ENCODE measurements at regions not wholly inside any gene's neighbourhood (a gene's known extent, or its start where the extent isn't known, plus 50 kb on each side); places are given as distances from the start of the nearest gene placed in this dataset.

DNA sequence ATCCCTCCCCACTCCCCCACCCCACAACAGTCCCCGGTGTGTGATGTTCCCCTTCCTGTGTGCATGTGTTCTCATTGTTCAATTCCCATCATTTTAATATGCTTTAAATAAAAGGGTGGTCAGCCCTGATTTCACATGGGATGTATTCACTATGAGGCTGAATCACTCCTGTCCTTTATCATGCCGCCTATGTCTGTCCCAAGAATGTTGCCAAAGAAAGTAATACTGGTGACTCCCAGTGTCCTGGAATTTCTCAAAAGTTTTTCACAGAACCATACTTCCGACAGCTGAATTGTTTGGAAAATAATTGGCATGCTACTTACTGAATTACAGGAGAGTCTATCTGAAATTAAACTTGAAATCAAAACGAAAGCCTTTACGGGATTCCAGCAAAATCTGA, 217.7 kb downstream of the HAO1 start:
- ChIA-PET POLR2A (no interaction called here), CTCF (no interaction called here)

DNA sequence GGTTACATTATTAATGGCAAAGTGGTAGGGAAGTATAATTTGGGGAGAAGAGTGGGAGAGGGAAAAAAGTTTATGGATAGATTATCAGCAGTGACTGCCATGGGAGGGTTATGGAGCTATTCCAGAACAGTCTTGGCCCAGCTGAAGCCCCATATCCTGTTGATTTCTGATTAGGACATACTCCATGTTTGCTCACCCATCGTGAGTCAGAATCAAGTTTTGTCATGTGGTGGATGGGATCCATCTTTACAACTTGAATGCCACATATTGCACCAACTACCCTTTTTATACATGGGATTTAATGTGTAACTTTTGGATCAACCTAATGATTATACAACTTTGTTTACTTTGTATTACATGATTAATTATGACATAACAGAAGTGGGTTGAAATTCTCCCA, 217.0 kb downstream of the HAO1 start:
- POLR2A ChIA-PET, result no interaction called here
- CTCF ChIA-PET, result no interaction called here

DNA sequence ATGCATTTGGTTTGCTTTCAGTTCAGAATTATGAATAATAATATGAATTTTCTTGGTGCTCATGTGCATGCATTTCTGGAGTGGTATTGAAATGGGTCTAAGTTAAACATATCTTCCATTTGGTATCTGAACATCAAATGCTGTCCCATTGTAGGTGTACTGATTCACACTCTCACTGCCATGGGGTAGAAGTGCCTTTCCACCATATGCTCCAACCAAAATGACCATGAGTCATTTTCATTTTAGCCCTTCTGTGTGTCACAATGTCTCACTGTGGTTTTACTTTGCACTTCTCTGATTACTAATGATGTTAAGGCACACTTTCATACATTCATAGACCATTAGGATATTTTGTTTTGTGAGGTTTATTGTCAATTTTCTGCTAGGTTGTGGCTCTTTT, 211.9 kb downstream of the HAO1 start:
- POLR2A ChIA-PET, result no interaction called here
- CTCF ChIA-PET, result no interaction called here

DNA sequence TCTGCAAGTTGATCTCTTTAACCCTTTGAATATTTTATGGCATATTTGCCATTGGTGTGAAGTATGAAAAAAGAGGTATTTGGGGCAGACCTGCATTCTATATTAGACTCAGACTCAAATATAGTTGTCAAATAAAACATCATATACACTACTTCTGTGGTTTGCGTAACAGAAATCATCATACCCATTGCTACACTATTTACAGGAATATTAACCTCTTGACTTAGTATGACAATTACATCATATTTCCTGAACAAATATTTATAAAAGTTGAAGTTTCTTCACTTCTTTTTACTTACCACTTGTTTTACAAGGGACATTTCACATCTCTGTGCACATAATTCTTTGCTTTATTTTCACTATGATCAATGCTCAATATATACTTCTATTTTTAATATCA, 206.0 kb downstream of the HAO1 start:
- CTCF ChIA-PET, result no interaction called here
- POLR2A ChIA-PET, result no interaction called here

DNA sequence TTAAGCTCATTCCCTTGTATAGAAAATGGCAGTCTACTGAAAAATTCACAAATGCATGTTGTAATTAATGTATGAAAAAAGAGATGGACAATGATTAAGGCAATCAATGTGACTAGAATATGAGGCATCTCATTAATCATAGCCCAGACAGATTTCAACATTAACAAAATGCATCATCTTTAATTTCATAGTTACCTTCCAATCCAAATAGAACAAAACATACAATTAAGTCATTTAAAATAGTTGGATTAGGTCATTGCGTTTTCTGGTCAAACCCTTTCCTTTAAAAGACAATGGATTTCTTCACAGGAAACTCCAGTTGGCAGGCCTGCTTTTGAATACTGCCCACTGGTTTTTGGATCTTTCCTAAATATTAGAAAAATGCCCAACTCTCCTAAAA, 203.9 kb downstream of the HAO1 start:
- ChIA-PET POLR2A (no interaction called here), CTCF (no interaction called here)

DNA sequence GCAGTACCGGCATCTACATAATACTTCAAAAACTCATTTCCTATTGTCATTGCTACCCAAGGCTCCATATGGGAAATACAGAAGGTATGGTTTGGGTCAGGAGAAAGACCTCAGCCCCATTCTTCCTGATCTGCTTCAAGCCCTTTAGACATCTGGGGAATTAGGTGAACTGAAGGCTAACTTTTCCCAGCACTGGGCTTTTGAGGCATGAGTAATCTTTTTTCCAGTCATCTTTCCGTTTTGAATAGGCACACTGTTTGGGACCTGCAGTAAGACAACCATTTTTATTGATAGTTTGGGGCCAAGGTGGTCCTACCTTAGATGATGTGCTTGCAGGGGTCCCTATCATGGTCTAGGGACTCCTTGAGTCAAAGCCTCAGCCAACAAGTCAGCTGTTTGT, 198.4 kb downstream of the HAO1 start:
- CTCF ChIA-PET, result no interaction called here
- POLR2A ChIA-PET, result no interaction called here

DNA sequence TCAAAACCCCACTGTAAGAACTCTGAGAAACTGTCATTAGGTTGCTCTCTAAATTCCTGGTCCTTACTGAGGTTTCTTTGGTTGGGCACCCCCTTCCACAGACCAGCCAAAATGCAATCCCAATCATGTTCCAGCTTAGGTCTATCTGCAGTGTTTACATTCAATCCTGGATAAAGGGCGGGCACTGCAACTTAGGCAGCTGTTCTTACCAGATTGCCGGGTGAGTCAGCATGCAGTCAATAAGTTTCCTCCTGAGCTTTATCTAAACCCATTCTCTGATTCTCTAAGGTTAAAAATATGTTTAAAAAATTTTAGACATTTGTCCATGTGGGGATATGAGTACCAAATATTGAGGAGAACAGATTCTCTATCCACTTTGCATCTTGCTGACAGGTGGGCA, 197.8 kb downstream of the HAO1 start:
- ChIA-PET CTCF (no interaction called here), POLR2A (no interaction called here)

DNA sequence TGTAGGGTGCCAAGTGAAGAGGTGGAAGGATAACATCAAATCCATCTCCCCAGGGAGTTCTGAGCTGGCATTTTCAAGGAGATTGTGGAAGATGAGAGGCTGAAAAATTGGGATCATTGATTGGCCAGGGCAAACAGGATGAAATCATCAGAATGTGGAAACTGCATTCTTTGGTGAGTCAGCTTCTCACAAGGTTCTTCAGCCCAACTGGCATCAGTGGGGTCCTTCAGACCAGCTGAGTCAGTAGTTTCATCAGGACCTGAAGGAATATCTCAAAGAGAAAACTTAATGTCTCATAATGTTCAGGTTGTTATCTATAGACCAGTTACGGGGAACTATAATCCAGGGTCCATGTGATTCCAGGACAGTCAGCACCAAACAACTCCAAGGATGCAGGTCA, 195.8 kb downstream of the HAO1 start:
- ChIA-PET POLR2A (no interaction called here), CTCF (no interaction called here)

DNA sequence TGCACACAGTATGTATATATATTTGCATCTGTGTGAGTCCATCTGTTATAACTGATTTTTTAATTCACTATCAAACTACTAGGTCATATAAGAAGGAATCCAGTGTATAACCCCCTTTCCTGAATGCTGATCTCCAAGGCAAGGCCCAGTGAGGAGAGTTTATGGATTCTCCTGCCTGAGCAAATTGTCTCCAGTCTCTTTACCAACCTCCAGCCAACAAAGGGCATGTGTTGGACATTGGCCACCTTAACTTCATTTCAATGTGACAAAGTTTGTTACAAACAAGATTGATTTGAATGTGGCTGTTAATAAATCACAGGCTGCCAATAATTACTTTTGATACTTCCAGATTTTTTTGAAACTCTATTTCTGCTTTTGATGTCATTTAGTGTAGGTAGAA, 191.6 kb downstream of the HAO1 start:
- CTCF ChIA-PET, result no interaction called here

DNA sequence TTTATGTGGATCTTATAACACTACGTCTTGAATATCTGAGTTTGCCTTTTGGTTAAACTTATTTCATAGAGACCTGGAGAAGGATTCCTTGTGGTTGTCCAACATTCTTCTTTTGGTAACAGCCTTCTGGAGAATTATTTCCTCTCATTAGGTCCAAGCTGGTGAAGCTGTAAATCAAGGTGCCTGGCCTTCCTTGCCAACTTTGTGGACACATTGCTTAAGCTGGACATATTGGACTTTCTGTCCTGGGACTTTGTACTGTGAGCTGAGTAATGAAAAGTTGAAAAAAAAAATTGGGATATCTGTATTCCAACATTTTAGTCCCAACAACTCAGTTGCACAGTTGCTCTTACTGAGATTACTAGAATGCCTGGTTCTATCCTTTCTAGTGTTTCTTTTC, 186.2 kb downstream of the HAO1 start:
- POLR2A ChIA-PET, result no interaction called here
- CTCF ChIA-PET, result no interaction called here

More for the DNA sequence above, 191.6 kb downstream of the HAO1 start:
- POLR2A ChIA-PET, result no interaction called here

DNA sequence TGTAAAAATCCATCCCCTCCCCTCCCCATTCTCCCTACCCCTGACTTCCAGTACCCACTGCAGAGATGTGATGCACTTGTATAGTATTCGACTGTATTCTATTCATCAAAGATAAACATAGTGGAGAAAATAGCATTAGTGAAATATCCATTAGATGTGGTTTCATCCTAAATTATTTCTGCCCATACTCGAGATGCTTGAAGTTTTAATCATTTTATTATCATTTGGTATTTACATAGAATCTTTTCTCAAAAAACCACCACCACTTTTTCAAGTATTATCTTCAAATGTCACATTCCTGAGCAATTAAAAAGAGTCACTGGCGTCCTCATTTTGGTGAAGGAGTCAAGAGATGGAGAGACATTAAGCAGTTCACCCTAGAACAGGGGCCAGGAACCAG, 181.9 kb downstream of the HAO1 start:
- POLR2A ChIA-PET, result no interaction called here
- CTCF ChIA-PET, result no interaction called here

DNA sequence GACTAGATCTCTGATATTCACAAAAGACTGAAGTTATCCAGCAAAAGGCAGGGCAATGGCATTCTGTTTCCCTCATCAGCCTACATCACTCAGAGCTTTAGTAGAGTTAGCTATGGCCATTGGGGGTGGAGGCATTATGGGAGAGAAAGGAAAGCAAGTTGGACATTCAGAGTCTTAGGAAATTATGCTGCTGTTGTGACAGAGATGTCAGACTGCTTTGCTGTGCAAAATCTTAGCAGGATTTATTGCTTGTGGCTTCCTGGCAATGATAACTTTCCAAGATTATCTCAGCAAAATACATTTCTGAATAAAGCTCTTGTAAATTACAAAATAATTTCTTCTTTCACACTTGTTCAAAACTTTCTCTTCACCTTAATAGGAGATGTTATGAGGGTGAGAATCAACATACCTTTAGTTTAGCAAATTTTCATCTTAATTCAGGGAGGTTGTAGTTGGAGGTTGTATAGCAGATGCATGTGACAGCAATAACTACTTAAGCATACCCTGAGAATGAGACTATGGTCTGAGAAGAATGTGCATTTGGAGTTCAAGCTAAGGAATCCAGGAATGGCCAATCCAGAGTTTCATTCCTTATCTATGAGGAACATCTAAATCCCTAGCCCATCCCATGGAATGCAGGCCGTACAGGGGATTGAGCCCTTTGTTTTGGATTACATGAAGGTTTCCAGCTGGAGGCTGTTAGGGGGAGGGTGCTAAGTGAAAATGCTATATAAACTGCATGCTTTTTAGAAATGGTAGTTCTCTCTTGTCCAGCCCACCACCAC, 179.8 kb downstream of the HAO1 start:
- POLR2A ChIA-PET, result no interaction called here

DNA sequence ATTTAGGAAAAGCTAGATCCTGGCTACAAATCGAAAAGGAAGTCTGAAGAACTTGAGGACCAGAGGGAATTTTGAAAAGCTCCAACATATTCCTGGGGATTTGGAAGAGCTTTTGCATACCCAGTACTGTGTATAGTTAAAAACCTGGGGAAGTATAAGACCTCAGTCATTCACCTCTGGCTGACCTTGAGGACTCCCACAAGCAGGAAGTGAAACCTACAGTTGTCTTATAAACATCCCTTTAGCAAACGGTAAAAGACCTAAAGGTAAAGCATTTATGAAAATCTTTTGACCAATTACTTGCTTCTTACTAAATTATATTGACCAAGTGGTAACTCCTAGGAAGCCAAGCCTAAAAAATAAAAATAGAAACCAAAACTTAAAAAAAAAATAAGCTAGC, 175.0 kb downstream of the HAO1 start:
- CTCF ChIA-PET, result no interaction called here
- POLR2A ChIA-PET, result no interaction called here

More for the DNA sequence above, 179.8 kb downstream of the HAO1 start:
- CTCF ChIA-PET, result no interaction called here

DNA sequence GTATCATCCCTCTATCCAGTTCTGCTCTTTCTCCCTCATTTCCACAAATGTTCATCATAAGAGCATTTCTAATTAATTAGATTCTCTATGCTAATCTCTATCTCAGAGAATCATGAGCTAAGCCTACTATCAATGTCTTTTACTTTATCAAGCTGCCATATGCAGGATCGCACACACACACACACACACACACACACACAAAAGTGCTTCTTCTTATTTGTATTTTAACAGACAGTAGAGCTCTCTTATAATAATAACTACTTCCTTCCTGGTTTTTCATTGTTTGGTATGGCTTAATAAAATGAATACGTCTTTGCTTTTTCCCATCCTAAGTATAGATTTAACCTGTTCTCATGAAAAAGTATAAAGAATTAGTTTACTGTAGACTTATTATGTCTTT, 170.2 kb downstream of the HAO1 start:
- ChIA-PET POLR2A (no interaction called here), CTCF (no interaction called here)

DNA sequence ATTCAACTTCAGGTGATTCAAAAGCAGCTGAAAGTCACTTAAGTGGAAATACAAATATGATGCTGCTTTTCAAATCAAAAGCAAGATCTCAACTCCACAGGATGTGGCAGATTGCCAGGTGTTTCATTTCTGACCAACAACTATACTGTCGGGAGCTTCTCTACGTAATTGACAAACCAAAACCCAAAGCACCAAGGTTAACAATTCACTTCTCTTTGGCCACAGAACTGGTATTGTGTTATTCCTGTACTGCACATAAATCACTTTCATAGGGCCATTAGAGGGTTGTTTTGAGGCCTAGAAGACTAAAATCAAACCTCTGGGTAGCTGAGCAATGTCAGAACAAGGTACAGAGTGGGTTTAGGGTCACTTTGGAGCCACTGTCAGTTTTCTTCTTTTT, 169.7 kb downstream of the HAO1 start:
- CTCF ChIA-PET, result no interaction called here
- POLR2A ChIA-PET, result no interaction called here

DNA sequence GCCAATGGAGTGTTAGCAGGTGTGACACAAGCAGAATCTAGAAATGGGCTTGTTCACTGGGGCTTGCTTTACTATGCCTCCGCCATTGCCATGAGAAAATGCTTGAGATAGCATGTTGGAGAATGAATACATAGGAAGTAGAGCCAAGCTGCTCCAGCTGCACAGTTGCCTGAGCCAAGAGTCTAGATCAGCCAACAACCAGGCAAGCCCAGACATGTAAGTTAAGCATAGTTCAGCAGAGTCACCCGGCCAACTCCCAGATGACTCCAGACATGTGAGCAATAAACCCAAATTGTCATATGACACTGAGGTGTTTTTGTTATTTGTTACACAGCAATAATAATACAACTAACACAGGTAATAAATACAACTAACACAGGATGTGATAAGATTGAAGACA, 167.9 kb downstream of the HAO1 start:
- POLR2A ChIA-PET, result no interaction called here
- CTCF ChIA-PET, result no interaction called here

DNA sequence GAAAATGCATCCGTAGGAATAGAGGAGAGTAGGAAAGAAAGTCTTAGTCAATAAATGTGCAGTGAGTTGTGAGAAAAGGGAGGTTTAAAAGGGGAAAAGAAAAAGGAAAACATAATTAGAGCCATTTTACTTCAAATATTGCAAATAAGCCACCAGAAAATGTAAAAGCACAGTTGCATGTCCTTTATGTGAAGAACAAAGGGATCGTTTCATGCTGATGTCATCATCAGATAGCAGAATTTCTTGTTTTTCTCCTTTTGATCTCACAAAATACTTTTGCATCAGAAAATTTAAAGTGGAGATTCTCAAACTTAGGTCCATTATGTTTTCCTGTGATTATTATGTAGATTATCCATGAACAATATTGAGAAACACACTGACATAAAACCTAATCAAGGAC, 166.7 kb downstream of the HAO1 start:
- CTCF ChIA-PET, result no interaction called here

DNA sequence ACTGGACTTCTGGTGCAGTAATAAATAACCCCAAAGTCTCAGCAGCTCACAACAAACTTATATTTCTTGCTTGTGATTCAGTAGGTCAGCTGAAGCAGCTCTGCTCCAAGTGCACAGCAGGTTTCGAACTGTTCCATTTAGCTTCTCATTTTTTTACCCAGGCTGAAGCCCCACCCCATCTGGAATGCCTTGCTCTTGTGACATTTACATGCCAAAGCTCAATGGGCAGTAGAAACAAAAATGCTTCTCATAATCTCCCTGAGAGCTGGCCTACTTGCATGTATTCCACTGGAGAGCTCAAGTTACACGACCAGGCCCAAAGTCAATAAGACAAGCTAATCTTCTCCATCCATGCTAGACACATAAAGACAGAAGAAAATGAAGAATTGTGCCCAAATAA, 165.2 kb downstream of the HAO1 start:
- POLR2A ChIA-PET, result interaction anchor here (0.7 kb wide), 1 partner anchor 205 kb away, joined by 3 read pairs; no protein-coding TSS in a partner anchor
- CTCF ChIA-PET, result no interaction called here

More for the DNA sequence above, 166.7 kb downstream of the HAO1 start:
- POLR2A ChIA-PET, result no interaction called here

DNA sequence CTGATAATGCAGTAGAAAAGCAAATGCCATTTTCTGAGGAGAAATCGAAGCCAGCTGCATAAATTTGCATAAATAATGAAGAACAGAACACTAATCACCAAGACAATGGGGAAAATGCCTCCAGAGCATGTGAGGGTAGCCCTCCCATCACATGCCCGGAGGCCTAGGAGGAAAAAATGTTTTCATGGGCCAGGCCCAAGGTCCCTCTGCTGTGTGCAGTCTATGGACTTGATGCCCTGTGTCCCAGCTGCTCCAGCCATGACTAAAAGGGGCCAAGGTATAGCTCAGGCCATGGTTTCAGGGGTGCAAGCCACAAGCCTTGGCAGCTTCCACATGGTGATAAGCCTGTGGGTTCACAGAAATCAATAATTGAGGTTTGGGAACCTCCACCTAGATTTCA, 164.1 kb downstream of the HAO1 start:
- CTCF ChIA-PET, result no interaction called here
- POLR2A ChIA-PET, result no interaction called here

DNA sequence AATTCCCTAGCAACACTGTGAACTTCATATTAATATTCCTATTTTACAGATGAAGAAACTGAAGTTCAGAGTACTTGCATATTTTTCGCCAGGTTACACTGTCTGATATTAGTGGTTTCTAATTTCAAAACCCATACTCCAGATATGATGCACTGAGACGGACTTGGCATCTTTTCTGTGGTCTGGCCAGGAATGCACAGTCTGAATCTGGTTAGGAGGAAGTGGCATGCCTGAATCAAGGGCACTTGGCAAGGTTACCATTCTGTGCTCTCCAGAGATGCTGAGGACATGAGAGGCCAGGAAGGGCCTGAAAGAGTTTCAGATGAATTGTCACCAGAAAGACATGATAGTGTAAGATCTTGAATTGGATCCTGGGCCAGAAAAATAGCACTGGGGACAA, 150.1 kb downstream of the HAO1 start:
- ChIA-PET POLR2A (no interaction called here), CTCF (no interaction called here)

DNA sequence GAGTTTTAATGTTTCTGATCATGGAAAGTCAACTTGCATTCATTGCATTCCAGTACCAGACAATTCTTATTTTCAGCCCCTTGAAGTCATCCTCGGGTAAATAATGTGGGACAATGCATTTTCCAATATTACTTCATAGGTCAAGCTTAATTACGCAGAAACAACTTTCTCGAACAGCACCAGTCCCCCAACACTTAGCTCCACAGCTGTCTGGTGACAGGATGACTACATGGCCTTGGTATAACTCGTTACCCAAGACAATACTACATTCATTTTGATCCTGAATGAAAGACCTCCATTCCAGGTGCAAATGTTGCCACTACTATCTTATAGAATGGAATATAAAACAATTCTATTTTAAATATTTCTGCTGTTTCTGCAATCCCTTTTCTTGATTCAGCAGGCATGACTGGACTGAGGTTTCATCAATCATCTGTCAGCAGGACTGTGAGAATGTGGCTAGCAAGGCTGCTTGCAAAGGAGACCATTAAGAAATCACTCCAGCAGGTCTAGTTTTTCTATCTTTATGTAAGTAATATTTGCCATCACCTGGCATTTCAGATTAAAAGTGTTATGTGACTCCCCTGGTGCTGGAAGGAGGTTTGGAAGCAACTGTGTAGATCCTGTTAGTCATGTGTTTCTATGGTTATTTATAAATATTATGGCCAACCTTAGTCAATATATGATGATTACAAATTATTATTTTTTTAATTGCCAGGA, 147.9 kb downstream of the HAO1 start:
- POLR2A ChIA-PET, result no interaction called here

DNA sequence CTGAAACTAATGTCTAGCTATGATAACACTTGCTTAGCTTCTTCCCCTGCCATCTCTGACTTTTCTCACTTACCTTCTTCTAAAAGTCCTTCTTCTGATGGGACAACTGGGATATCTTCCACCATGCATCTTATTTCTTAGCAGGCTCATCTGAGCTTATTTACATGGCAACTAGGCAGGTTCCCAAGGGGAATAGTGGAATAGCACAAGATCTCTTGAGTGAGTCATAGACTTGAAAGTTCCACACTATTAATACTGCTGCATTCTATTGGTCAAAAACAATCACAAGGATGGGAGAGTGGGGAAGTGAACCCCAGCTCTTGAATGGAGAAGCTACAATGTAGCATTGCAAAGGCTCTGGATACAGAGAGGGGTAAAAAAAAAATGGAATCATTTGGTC, 142.1 kb downstream of the HAO1 start:
- ChIA-PET POLR2A (no interaction called here), CTCF (no interaction called here)

More for the DNA sequence above, 147.9 kb downstream of the HAO1 start:
- CTCF ChIA-PET, result no interaction called here

Data from activated CD8-positive, alpha-beta memory T cell treated with anti-CD3 and anti-CD28 coated beads for 36 hours (primary cell).